Thyroid gland (tissue), 4 donors: ENCODE measurements at regions not wholly inside any gene's neighbourhood (a gene's known extent, or its start where the extent isn't known, plus 50 kb on each side); places are given as distances from the start of the nearest gene placed in this dataset.

ENCODE experiments used
- CTCF ChIP-seq, 6 experiments: fragments of 200-600 bp in 3 of 6; fragments of 450-650 bp in 3 of 6; sonication (generic) in 3 of 6; IDR thresholded peaks; one replicate each; pipeline ENCODE4 v1.5.1; 2016 to 2019; ENCODE audit warnings: antibody characterized with exemption in 6 of 6, mild to moderate bottlenecking in 2 of 6, inconsistent platforms in 1 of 6, moderate library complexity in 1 of 6
- POLR2A ChIP-seq, 2 donors: fragments of 450-650 bp; IDR thresholded peaks; one replicate each; pipeline ENCODE4 v1.6.1; 2017; ENCODE audit warnings: antibody characterized with exemption in 2 of 2, mild to moderate bottlenecking in 2 of 2, moderate library complexity in 1 of 2

DNA sequence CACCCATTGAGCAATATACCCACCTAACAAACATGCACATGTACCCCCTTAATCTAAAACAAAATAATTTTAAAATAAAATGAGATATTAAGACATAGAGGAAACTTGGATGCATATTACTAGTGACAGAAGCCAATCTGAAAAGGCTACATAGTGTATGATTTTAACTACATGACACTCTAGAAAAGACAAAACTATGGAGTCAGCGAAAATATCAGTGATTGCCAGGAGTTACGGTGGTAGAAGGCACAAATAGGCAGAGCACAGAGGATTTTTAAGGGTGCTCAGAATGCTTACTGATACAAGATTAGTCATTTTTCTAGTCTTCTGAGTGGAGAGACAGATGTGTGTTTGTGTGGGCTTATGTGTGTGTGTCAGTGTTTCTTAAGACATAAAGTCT is 656.6 kb downstream of the NR4A2 start:
- TF ChIP-seq POLR2A (IDR thresholded peaks at IDR 0.05) (no peak), CTCF (IDR thresholded peaks at IDR 0.05) (no peak)
